GM21526 (cell line): ENCODE measurements at regions not wholly inside any gene's neighbourhood (a gene's known extent, or its start where the extent isn't known, plus 50 kb on each side); places are given as distances from the start of the nearest gene placed in this dataset.
"Not testable (repeated sequence)": the region's sequence is repeated elsewhere in the genome, so short reads cannot be mapped to it uniquely, and the experiment has no call there.

ENCODE experiments used
- ATAC-seq: cut with Tn5 transposase; IDR thresholded peaks from one replicate; pipeline ENCODE4 v1.9.1; 2021; ENCODE audit warnings: moderate library complexity; ENCODE audit not compliant: unreplicated experiment, low FRiP score

DNA sequence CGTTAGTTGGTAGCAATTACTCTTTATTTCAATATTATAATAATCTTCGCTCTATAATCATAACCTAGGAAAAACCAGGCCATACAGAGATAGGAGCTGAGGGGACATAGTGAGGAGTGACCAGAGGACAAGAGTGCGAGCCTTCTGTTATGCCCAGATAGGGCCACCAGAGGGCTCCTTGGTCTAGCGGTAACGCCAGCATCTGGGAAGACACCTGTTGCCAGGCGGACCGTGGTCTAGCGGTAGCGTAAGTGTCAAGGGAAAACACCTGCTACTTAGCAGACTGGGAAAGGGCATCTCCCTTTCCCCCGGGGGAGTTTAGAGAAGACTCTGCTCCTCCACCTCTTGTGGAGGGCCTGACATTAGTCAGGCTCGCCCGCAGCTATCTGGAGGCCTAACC lies 1395.1 kb downstream of the ADGRL3 start:
- not testable (repeated sequence) for ATAC-seq

DNA sequence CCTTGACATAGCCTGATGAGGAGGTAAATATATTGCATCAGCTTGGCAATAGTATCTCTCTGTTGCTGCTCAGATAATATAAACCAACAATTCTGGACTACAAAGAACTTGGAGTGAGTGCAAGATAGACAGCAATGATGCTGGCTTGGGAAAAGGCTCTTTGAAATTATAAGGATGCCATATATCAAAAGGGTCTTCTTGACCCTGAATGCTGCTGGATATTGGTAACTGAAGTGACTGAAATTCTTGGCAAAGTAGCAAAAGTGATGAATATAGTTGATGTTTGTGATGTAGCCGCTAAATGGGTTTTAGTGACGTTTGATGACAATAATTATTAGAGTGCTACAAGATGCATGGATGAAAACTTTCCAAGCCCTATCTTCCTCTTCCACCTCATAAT lies 1391.6 kb downstream of the ADGRL3 start:
- no peak for ATAC-seq

- ATAC-seq = no peak
Measured at GRCh38 chr4:62588671-62589070, 1388.5 kb downstream of the ADGRL3 start.

DNA sequence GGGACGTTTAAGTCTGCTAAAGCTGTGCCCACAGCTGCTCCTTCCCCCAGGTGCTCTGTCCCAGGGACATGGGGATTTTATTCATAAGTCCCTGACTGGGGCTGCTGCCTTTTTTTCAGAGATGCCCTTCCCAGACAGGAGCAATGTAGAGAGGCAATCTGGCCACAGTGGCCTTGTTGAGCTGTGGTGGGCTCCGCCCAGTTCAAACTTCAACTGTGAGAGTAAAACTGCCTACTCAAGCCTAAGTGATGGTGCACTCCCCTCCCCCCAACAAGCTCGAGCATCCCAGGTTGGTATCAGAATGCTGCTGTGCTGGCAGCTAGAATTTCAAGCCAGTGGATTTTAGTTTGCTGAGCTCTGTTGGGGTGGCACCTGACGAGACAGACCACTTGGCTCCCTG lies 1371.4 kb downstream of the ADGRL3 start:
- no peak for ATAC-seq

- ATAC-seq = no peak
Measured at GRCh38 chr4:62560858-62561257, 1360.7 kb downstream of the ADGRL3 start.

DNA sequence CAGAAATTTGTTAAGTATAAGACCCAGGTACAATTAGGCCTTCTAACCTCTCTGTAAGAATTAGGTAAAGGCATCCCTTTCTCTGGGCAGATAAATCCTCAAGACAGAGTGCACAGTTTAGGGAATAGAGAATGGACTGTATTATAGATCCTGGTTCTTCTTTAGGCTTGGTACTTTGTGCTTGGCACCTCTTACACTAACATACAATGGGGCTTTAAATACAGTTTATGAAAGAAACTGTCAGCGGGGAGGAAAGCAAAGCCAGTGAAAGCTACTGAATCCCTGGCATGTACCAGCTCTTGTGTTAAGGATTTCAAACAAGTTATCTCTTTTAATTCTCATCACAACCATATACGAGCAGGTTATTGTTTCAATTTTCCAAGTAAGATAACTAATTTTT lies 1350.0 kb downstream of the ADGRL3 start:
- ATAC-seq = no peak

DNA sequence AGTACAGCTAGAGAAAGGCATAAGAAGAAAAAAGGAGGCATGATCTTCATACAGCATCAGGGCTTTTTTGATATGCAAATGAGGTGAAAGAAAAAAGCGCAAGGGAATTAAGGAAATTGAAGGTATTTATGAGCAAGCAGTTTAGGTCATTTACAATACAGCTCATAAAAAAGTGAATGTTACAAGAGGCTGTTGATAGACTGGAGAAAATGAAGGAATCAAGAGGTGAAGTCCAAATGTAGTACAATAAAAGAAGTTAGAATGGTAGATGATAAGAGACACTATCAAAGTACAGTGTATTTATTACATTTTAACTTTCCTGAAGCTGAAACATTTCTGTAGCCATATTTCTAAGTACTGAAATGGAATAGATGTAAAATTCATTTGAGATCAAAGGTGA lies 1349.5 kb downstream of the ADGRL3 start:
- ATAC-seq = no peak

GRCh38 chr4:62548765-62549164 lies 1348.6 kb downstream of the ADGRL3 start:
- no peak for ATAC-seq

- no peak for ATAC-seq
Measured at GRCh38 chr4:62548108-62548524, 1348.0 kb downstream of the ADGRL3 start.

DNA sequence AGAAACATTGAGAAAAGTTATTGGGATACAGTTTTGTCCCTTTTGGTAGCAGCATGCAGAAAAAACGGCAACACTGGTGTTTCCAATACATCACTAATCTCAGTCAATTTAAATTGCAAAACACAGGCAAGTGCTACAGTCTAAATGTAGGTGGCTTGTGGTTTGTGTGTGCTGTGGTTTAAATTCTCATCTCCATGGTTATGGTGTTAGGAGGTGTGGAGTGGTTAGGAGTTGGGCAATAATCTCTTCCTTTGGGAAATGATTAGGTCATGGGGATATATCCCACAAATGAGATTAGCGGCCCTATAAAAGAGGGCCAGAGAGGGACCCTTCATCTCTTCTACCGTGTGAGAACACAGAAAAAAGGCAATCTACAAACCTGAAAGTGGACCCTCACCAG lies 1344.3 kb downstream of the ADGRL3 start:
- ATAC-seq = no peak

DNA sequence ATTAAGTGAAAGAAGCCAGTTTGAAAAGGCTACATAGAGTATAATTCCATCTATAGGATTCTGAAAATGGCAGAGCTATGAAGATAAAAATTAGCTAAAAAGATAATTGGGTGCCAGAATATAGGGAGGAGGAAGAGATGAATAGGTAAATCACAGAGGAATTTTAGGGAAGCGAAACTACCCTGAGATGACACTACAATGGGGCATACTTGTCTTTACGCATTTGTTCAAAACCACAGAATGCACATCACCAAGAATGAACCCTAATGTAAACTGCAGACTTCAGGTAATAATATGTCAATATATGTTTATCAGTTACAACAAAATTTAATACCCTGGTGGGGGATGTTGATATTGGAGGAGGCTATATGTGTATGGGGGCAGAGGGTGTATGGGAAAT lies 1342.9 kb downstream of the ADGRL3 start:
- no peak for ATAC-seq

GRCh38 chr4:62533573-62533972 lies 1333.4 kb downstream of the ADGRL3 start:
- no peak for ATAC-seq

DNA sequence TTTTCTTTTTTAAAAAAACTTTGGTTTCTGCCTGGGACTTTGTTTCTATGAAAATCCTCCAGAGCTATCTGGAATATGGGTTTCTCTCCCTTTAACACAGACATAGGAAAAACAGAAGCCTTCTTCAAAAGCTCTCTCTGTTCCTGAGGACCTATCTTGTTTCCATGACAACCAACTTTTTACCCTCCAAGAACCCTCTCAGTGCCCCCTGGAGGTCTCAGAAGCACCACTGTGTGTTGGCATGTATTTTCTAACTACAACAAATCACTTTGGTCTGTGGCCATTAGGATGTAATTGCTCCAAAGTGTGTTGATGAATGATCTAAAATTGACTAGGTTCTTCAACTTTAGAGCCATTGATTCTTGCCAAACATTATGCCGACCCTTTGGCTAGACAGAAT lies 1331.6 kb downstream of the ADGRL3 start:
- no peak for ATAC-seq

DNA sequence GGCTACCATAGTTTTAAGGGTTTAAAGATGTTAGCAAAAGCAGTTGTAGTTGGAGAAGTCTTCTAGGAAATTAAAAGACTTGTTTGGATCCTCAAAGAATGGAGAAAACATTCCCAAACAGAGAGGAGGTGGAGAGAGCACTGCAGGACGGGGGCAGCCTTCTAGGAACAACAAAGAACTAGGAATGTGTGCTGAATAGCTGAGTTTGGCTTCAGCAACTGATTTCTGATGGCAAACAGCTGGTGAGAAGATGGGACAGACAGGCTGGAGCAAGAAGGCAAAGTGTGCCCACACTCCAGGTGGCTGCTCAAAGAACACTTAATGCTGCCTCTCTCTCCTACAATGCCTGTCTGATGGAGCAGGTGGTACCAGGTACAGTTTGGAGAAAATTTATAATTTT lies 1331.1 kb downstream of the ADGRL3 start:
- ATAC-seq = no peak

GRCh38 chr4:62528874-62529273 lies 1328.7 kb downstream of the ADGRL3 start:
- no peak for ATAC-seq

GRCh38 chr4:62526671-62527070 lies 1326.5 kb downstream of the ADGRL3 start:
- no peak for ATAC-seq

DNA sequence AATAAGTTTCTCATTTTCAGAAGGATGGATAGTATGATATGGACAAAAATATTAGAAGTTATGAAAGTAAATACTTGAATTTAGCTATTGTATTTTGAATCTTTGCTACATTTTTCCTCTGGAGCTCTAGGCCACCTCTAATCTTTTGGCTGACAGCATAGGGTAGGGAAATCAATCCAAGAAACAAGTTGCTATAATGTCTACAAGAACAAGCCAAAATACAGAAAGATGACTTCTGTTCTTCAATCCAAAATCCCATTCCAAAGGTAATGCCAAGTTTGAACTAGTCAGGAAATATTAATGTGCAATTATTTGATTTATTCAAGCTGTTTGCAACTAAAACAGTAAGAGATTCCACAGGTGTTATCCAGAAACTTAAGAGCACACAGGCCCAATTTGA lies 1323.1 kb downstream of the ADGRL3 start:
- no peak for ATAC-seq

GRCh38 chr4:62522273-62522672 lies 1322.1 kb downstream of the ADGRL3 start:
- ATAC-seq = no peak

GRCh38 chr4:62517716-62518115 lies 1317.6 kb downstream of the ADGRL3 start:
- ATAC-seq = no peak

- no peak for ATAC-seq
Measured at GRCh38 chr4:62513306-62513705, 1313.2 kb downstream of the ADGRL3 start.

DNA sequence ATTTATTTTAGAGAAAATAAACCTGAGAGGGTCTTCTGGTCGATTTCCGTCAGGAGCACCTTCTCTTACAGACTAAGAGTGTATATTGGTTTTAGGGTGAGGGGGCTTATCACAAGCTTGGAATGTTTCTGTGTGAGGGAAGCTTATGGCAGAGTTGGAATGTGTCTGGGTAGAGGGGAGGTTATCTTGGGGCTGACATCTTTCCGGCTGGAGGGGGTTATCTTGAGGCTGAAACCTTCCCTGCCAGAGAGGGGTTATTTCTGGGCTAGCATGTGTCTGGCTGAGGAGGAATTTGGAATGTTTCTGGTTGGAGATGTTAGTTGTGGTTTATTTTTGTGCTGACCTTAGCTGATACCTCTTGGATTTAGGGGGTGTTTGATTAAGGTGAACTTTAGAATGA lies 1312.1 kb downstream of the ADGRL3 start:
- no peak for ATAC-seq

DNA sequence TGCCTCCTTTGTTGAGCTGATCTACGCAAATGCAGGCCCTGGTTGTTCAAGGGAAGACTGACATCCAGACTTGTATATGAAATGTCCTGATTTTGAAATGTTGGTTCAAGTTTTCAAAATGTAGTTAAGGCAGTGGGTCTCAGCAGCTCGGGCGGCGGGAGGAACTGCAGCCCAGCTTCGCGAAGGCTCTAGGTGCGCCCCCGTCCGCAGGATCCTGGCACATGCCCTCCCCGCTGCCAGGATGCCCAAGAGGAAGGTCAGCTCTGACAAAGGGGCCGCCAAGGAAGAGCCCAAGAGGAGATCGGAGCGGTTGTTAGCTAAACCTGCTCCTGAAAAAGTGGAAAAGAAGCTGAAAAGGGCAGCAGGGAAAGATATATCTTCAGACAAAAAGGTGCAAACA lies 1310.1 kb downstream of the ADGRL3 start:
- no peak for ATAC-seq

- ATAC-seq = no peak
Measured at GRCh38 chr4:62500296-62500695, 1300.2 kb downstream of the ADGRL3 start.

DNA sequence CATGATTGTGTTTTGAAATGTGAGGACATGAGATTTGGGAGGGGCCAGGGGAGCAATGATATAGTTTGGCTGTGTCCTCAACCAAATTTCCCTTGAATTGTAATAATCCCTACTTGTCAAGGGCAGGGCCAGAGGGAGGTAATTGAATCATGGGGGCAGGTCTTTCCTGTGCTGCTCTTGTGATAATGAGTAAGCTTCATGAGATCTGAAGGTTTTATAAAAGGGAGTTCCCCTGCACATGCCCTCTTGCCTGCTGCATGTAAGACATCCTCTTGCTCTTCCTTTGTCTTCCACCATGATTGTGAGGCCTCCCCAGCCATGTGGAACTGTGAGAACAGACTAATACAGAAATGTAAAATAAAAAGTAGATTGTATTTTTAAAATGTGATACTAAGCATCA lies 1294.9 kb downstream of the ADGRL3 start:
- ATAC-seq = no peak
